Nephron progenitor cell (in vitro differentiated cells): ENCODE measurements at regions not wholly inside any gene's neighbourhood (a gene's known extent, or its start where the extent isn't known, plus 50 kb on each side); places are given as distances from the start of the nearest gene placed in this dataset.

Experiments
- DNase-seq: peaks from one replicate; pipeline ENCODE4 v3.0.0; 2021
- H3K27ac Mint-ChIP-seq: 2 replicates; pipeline ENCODE4 v1.8.0; 2021; ENCODE audit warnings: mild to moderate bottlenecking, moderate library complexity, mixed read lengths
- H3K27me3 Mint-ChIP-seq: 2 replicates; pipeline ENCODE4 v1.8.0; 2021; ENCODE audit warnings: mild to moderate bottlenecking, low read depth, mixed read lengths; ENCODE audit not compliant: poor library complexity
- H3K36me3 Mint-ChIP-seq: 2 replicates; pipeline ENCODE4 v1.8.0; 2021; ENCODE audit warnings: low read depth, mixed read lengths
- H3K4me1 Mint-ChIP-seq: 2 replicates; pipeline ENCODE4 v1.8.0; 2021; ENCODE audit warnings: mixed read lengths
- H3K4me3 Mint-ChIP-seq: 2 replicates; pipeline ENCODE4 v1.8.0; 2021; ENCODE audit warnings: mild to moderate bottlenecking, moderate library complexity, mixed read lengths
- H3K9me3 Mint-ChIP-seq: 2 replicates; pipeline ENCODE4 v1.8.0; 2021; ENCODE audit warnings: mild to moderate bottlenecking, moderate library complexity, mixed read lengths
- CTCF ChIP-seq: fragments of 200-600 bp; sonication (generic); IDR thresholded peaks from 2 replicates; pipeline ENCODE4 v1.5.0; 2021; ENCODE audit warnings: antibody characterized with exemption

- H3K27ac Mint-ChIP-seq: peak overlapping the region; percentile 55
- peaks cover 38% of the 10 kb centered on the region for H3K4me1 Mint-ChIP-seq
- TF ChIP-seq CTCF: no peak
- no peaks in the 10 kb centered on the region for H3K27me3 Mint-ChIP-seq
- no peak for DNase-seq
- H3K4me3 Mint-ChIP-seq: no peak overlapping the region
- H3K36me3 Mint-ChIP-seq: peaks cover 9% of the 10 kb centered on the region
- H3K9me3 Mint-ChIP-seq: peaks cover 7% of the 10 kb centered on the region
Measured at GRCh38 chr13:59230484-59231264, 933.1 kb downstream of the DIAPH3 start.

DNA sequence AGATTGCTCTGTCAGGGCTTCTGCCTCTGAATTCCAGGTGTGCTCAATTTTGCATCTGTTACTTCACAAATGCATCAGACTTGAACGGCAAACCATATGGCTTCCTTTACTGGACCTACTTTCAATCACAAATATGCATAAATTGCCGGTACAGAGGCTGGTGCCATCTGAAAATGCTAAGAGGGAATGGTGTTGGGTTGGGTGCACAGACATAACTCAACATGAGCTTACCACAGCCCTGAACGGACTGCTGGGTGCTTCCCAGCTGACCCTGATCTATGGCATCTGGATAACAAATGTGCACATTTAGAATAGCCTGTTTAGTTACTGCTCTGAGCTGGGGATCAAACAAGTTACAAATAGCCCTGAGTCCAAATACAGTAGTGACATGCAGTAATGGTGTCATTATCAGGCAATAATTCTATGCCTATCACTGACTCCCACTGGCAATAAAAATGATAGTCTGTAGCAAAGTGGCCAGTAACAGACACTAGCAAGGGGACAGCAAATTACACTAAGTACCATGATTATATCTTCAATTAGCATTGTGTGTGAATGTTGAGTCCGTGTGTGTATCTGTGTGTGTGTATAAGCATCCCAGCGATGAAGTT is 927.3 kb downstream of the DIAPH3 start:
- TF ChIP-seq CTCF: no peak
- peaks cover 22% of the 10 kb centered on the region for H3K4me1 Mint-ChIP-seq
- no peaks in the 10 kb centered on the region for H3K27me3 Mint-ChIP-seq
- H3K9me3 Mint-ChIP-seq: no peaks in the 10 kb centered on the region
- H3K4me3 Mint-ChIP-seq: no peak overlapping the region
- no peak overlapping the region for H3K27ac Mint-ChIP-seq
- DNase-seq: no peak
- H3K36me3 Mint-ChIP-seq: no peaks in the 10 kb centered on the region

DNA sequence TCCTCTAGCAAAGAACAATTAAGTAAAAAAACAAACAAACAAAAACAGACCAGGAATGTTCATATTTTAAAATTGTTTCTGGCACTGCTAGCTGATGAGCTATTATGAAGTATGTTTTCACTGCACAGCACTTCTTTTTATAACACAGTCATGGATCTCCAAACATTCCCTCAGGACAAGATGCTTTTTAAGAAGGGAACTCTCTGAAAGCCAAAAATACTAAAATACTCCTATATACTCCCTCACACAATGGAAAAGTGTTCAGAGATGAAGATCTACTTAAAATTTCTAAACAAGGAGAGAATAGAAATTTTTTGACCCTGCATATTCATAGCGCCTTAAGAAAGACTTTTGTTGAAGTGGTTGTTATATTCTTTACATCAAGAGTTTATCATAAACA is 926.8 kb downstream of the DIAPH3 start:
- H3K27ac Mint-ChIP-seq: peak overlapping the region; percentile 24
- H3K4me3 Mint-ChIP-seq: no peak overlapping the region
- H3K36me3 Mint-ChIP-seq: no peaks in the 10 kb centered on the region
- H3K4me1 Mint-ChIP-seq: peaks cover 17% of the 10 kb centered on the region
- no peak for DNase-seq
- TF ChIP-seq CTCF: no peak
- H3K9me3 Mint-ChIP-seq: no peaks in the 10 kb centered on the region
- no peaks in the 10 kb centered on the region for H3K27me3 Mint-ChIP-seq

GRCh38 chr13:59247171-59247570 is 916.6 kb downstream of the DIAPH3 start:
- peaks cover 15% of the 10 kb centered on the region for H3K4me1 Mint-ChIP-seq
- no peaks in the 10 kb centered on the region for H3K9me3 Mint-ChIP-seq
- no peaks in the 10 kb centered on the region for H3K27me3 Mint-ChIP-seq
- no peak overlapping the region for H3K27ac Mint-ChIP-seq
- no peak for DNase-seq
- no peak overlapping the region for H3K4me3 Mint-ChIP-seq
- H3K36me3 Mint-ChIP-seq: no peaks in the 10 kb centered on the region
- no peak for TF ChIP-seq CTCF

GRCh38 chr13:59250336-59251189 is 913.2 kb downstream of the DIAPH3 start:
- no peak overlapping the region for H3K4me3 Mint-ChIP-seq
- DNase-seq: no peak
- H3K9me3 Mint-ChIP-seq: no peaks in the 10 kb centered on the region
- no peaks in the 10 kb centered on the region for H3K36me3 Mint-ChIP-seq
- H3K27me3 Mint-ChIP-seq: no peaks in the 10 kb centered on the region
- H3K4me1 Mint-ChIP-seq: peaks cover 9% of the 10 kb centered on the region
- H3K27ac Mint-ChIP-seq: no peak overlapping the region
- no peak for TF ChIP-seq CTCF
